PC-9 (cell line): ENCODE measurements at regions not wholly inside any gene's neighbourhood (a gene's known extent, or its start where the extent isn't known, plus 50 kb on each side); places are given as distances from the start of the nearest gene placed in this dataset.

Experiments
- EZH2 ChIP-seq: fragments of 200-600 bp; sonication (generic); IDR thresholded peaks from 2 replicates; pipeline ENCODE4 v1.8.0; 2017; ENCODE audit warnings: antibody characterized with exemption, low read depth
- TF ChIP-seq, protein P1 (sequence below): fragments of 200-600 bp; sonication (generic); conservative IDR thresholded peaks from 2 replicates; pipeline ENCODE4 v1.6.1; 2017; ENCODE audit warnings: mixed run types, antibody characterized with exemption, mild to moderate bottlenecking, moderate library complexity

- TF ChIP-seq, protein P1, sequence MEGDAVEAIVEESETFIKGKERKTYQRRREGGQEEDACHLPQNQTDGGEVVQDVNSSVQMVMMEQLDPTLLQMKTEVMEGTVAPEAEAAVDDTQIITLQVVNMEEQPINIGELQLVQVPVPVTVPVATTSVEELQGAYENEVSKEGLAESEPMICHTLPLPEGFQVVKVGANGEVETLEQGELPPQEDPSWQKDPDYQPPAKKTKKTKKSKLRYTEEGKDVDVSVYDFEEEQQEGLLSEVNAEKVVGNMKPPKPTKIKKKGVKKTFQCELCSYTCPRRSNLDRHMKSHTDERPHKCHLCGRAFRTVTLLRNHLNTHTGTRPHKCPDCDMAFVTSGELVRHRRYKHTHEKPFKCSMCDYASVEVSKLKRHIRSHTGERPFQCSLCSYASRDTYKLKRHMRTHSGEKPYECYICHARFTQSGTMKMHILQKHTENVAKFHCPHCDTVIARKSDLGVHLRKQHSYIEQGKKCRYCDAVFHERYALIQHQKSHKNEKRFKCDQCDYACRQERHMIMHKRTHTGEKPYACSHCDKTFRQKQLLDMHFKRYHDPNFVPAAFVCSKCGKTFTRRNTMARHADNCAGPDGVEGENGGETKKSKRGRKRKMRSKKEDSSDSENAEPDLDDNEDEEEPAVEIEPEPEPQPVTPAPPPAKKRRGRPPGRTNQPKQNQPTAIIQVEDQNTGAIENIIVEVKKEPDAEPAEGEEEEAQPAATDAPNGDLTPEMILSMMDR: no peak
- no peak for TF ChIP-seq EZH2
These were observed 1851.6 kb downstream of the TP53TG3F start for GRCh38 chr16:35310999-35311398.
